GM21576 (cell line): ENCODE measurements at regions not wholly inside any gene's neighbourhood (a gene's known extent, or its start where the extent isn't known, plus 50 kb on each side); places are given as distances from the start of the nearest gene placed in this dataset.

Experiments
- ATAC-seq: cut with Tn5 transposase; IDR thresholded peaks from one replicate; pipeline ENCODE4 v1.9.1; 2021; ENCODE audit warnings: mild to moderate bottlenecking, moderate library complexity; ENCODE audit not compliant: unreplicated experiment

DNA sequence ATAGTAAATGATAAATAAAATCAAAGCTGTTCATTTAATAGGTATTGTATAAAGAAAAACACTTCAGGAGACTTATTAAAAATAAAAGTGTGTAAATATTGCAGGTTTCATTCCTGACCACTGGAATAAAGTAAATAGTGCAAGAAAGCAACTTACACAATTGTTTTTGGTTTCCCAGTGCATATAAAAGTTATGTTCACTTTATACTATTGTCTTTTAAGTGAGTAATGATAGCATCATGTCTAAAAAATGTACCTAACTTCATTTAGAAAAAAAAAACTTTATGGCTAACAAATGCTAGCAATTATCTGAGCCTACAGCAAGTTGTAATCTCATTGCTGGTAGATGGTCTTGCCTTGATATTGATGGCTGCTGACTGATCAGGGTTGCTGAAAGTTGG, 726.6 kb upstream of the POU3F2 start:
- no peak for ATAC-seq

DNA sequence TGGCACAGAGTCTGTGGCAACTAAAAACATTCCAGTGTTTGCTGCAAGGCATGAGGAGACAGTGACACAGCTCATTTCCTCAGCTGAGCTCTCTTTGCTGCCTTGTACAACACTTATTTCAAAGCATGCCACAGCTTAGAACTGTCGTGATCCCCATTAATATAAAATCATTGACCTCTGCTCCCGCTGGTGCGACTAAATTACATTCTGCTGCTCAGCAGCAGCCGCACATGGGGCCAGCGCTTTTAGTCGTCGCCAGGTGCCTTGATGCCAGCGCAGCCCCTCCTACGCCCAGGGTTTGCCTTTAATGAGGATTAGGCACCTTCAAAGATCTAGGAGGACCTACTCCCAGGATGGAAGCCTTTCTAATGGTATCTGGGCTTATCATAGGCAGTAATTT, 717.9 kb upstream of the POU3F2 start:
- ATAC-seq = no peak

DNA sequence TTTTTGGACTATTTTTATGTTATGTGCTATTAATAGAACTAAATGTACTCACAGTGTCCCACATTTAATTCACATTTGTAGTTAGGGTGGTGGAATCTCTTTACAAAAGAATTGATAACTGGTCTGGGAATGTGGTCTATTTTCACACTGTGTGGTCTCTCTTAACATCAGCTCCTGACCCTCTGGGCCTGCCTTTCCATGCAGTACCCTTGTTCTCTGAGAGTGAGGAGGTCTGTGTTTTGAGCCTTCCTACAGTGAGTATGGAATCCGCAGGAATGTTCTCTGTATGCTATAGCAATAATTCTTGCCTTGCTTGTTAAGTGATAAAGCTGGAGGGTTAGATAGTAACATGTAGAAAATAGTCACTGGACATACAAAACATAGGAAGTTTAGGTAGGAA, 717.3 kb upstream of the POU3F2 start:
- no peak for ATAC-seq

DNA sequence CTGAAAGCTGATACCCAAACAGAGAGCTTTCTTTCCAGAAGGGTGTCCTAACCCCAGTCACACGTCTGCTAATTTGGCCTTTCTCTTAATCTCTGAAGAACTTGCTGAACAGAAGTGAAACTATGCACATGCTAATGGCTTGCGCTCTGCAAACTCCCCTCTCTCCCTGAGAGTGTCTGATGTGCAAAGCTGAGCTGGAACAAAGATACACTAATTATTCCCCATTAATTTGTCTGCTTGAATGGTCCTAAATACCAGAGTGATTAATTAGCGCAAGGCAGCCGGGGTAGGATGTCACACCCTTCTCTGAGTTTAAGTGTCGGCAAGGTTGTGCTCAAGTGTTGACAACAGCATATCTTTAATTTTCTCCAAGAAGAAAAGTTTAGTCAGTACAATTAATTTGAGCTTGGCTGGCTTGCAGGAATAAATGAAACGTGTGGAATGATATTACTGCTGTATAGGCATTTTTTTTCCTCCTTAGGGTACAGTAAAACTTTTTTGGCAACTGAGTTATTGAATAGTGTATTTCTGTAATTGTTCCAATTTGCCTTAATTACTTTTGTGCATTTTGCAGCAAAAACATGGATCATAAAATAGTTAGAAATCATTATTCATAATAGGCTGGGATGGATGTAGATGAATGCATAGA, 715.9 kb upstream of the POU3F2 start:
- no peak for ATAC-seq

DNA sequence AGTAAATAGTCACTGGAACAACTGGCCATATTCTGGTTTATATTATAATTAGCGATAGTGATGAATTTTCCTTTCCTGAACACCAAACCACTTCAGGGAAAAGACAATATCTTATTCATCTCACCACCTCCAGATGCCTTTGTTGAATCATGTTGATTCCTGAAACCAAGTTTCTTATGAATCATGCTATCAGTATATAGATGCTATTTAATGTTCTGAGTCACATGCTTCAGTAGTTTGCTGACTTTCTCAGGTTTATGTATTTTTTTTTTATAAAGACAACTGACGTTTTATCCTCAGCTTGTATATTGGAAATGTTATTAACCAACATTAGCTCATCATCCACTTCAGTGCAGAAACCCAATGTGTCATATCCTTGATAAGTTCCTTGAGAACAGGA, 710.2 kb upstream of the POU3F2 start:
- no peak for ATAC-seq

DNA sequence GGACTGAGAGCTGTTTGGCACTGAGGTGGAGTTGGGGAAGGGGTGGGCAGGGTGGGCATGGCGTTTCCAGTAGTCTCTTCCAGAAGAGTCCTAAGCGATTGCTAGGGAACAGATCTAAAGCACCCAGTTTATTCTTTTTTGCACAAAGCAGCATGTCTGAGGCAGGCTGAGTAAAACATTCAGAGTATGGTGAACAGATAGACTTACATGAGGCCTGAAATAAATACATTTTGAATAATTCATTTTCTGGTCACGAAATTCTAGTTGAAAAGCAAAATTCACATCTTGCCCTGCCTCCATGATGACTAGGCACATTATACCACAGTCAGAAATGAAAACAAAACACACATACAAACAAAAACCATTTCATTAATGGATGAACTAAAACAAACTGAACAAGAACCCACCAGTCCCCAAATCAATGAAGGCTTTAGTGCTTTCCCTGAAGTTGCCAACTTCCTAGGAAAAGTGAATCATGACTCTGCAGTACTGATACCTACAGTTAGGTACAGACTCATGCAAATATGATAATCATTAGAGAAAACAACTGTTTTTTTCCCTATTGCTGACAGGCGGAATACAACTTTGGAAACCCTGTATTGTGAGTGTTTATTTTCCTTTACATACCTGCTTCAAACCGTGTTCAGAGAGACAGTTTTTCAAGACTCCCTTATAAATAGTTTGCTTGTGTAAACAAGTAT, 702.9 kb upstream of the POU3F2 start:
- no peak for ATAC-seq

DNA sequence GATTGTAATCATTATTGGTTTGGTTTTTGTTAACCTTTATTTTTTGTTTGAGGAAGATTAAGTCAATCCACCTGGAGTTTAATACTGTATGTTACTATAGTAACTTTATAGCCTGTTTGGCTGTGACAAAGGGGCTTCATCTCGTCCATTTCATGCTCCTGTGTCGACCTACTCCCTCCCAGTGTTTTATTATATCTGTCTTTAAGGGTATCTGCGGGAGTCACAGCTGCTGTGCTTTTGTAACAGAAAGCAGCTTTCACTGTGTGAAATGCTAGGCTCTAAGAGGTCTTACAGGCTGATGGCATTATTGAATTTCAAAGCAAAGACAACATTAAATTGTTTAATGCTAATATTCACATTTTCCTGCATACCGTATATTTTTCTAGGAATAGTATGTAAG, 698.0 kb upstream of the POU3F2 start:
- no peak for ATAC-seq

DNA sequence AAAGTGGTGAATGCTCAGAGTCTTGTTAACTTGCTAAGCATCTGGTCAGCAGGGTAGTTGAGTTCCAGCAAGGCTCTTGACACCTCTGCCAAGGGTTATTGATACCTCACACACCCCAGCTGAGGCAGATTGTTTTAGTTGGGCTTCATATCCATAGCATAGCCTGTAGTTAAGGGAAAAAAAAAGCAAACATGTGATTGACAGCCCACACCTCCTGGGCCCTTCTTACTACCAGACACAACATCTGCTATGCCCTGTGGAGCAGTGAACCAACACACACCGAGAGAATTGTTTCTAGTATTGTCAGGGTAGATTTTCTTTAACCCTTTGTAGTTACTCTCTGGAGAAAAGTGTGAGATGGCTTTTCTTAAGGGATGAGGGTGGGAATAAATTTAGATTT, 697.0 kb upstream of the POU3F2 start:
- no peak for ATAC-seq

DNA sequence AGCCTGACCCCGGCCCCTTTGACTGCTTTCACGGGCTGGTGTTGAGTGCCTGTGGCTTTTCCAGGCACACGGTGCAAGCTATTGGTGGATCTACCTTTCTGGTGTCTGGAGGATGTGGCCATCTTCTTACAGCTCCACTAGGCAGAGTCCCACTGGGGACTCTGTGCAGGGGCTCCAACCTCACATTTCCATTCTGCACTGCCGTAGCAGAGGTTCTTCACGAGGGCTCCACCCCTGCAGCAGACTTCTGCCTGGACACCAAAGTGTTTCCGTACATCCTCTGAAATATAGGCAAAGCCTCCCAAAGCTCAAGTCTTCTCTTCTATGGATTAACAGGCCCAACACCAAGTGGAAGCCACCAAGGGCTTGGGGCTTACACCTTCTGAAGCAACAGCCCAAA, 691.5 kb upstream of the POU3F2 start:
- no peak for ATAC-seq

DNA sequence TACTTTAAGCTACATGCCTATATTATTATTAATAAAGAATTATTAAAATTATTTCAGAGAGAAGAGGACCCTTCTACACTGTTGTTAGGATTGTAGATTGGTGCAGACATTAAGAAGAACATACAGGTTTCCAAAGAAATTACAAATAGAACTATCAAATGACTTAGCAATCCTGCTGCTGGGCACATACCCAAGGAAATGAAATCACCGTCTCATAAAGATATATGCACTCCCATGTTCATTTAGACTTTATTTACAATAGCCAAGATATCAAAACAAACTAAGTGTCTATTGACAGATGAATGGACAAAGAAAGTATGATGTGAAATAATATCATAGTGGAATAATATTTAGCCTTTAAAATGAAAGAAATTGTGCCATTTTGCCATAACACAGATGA, 687.7 kb upstream of the POU3F2 start:
- ATAC-seq = no peak

DNA sequence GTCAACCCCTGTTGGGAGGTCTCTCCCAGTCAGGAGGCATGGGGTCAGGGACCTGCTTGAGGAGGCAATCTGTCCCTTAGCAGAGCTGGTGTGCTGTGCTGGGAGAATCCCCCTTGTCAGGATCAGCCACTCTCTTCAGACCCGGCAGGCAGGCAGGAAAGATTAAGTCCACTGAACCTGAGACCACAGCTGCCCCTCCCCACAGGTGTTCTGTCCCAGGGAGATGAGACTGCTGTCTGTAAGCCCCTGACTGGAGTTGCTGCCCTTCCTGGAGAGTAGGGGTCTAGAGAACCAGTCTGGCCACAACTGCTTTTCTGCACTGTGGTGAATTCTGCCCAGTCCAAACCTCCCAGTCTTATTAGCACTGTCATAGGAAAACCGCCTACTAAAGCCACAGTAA, 677.8 kb upstream of the POU3F2 start:
- ATAC-seq = no peak

DNA sequence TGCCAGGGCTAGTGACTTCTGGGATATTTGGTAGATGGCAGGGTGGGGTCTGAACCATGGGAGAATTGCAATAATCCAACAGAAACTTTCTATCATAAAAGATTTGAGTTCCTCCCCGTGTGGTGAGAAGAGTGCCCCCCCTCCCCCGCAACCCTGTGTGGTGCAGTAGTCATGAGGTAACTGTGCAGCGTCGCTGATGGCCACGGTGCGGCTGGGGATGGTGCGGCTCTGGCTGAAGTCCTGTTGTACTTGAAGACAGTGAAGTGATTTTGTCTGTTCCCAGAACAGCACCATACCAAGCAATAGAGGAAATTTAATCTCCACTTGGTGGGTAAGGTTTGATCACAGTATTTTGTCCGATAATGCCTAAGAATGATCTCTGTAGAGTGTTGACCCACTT, 654.8 kb upstream of the POU3F2 start:
- ATAC-seq = no peak

DNA sequence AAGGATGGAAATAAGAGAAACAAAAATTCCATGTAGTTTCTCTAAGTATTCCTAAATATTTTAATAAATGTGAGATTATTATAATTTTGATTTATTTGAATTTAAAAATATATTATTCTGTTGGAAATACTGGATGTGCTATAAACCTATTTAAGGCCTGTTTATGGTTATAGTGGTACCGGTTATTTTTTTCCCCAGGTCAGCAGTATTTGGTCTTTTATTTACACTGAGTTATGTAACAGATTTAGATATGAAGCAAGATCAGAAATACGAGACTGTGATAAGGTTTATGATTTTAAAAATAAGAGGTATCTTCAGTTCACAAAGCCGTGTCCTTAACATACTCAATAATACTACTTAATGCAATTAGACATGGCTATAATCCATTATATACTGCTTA, 634.3 kb upstream of the POU3F2 start:
- no peak for ATAC-seq

DNA sequence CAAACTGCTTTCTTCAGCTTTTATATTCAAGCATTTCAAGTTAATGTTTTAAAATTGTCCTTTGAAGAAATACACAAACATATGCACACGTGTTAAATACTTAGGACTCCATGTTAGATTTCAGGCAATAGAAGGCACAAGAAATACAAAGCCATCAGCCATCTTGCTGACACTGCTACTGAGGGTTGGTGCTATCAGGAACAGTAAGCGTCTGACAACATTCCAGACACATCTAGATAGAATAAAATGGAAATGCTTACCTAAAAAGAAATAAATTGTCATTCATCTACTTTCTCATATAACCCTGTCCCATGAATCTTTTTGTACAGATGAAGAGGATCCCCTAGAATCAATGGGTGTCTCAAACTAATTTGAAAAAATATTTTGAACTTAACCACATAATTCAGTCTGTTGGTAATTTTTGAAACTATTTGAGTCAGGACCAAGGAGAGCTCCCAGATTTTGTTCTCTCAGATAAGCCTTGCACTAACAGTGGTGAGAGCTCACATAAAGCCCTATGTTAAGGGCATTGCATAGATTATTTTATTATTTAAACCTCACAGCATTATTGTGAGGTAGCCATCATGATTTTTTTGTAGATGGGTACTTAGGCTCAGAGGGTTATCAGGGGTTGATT, 631.1 kb upstream of the POU3F2 start:
- ATAC-seq = no peak

DNA sequence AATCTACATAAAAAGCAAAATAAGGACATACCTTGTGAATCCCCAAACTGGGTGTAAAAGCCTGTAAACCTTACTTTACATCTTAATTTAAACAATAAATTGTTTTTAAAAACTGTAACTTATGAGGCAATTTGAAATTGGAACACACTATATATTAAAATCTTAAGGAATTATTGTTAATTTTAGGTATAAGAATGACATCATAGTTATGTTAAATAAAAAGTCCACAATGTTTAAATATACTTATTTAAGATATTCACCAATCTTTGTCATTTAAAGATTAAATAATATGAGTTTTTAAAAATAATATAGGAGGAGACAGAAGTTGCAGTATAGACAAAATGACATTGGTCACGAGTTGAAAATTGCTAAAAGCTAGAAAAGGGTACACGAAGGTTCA, 621.9 kb upstream of the POU3F2 start:
- ATAC-seq = no peak

DNA sequence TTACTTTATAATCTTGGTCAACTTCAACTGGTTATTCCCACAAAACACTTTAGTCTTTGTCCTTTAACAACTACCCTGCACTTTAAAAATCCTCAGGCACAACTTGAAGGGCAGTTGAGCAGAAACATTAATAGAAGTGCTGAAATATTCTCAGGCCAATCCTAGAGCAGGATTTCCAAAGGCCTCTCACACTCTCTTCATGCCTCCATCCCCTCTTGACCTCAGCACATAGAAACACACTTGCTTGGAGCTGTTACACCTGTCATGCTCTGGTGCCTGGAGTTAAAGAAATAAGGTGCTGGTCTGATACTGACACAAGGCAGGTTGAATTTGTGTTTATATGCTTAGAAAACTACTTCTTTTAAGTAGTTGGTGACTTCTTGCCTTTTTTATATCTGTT, 618.8 kb upstream of the POU3F2 start:
- ATAC-seq = no peak

DNA sequence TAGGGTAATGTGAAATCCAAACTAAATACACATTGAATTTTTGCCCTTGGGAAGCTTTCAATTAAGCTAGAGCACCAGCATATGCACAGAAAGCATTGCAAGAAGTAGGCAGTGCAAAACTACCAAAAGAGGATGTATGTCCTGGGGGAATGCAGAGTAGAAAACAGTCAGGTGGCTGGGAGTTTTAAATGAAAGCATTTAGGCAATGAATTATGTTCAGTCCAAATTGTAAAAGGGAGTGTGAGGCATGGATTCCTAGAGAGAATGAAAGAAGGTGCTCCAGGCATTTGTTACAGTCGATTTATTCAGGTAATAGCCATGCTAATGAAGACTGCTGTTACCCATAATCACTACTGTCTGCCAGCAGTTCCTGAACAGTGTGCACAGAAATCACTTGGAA, 604.1 kb upstream of the POU3F2 start:
- ATAC-seq = no peak

DNA sequence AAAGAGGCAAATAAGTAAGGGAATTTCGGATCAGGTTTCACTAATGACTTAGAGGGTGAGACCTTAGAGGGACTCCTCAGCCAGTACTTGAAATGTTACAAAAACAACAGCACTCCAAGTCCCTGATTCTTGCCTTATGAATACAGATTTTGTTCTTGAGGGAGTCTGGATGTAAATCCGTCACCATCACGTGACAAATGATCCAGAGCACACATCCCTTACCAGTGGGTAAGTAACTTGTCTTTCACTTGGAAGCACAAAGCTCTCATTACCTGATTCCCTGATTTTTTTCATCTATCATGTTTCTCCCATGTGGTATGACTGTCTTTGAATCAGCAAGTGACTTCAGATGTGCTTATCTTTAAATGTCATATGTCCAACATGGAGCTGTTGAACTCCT, 595.3 kb upstream of the POU3F2 start:
- ATAC-seq = no peak

DNA sequence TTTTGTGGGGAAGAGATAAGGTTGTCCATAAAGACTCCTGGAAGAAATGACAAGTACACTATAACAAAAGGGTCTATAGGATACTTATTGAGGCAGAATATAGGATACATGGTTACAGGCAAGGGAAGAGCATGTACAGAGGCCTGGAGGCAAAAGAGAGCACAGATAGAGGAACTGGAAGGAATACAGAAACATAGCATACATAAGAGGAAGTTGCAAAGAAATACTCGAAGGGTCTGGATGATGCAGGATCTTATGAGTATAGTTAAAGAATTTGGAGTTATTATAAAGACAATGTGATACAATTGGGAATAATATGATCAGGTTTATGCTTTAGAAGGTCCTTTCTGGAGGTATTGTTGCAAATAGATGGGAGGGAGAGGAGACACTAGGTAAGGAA, 592.7 kb upstream of the POU3F2 start:
- ATAC-seq = no peak

DNA sequence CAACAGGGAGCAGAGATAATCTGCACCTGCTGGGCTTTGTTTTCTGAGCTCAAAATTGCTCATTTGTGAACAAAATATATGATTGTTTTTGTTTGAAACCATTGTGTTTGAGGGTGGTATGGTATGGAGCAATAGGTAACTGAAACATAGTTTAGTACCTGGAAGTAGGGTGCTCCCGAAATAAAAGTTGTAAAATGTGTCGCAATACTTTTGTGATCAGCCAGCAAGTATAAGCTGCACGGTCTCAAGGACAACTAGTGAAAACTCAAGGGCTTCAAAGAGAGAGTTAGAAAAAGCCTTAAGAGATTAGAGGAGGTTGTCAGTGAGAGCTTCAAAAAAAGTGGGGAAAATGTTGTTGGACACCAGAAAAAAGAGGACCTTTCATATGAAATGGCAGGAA, 579.8 kb upstream of the POU3F2 start:
- ATAC-seq = no peak

DNA sequence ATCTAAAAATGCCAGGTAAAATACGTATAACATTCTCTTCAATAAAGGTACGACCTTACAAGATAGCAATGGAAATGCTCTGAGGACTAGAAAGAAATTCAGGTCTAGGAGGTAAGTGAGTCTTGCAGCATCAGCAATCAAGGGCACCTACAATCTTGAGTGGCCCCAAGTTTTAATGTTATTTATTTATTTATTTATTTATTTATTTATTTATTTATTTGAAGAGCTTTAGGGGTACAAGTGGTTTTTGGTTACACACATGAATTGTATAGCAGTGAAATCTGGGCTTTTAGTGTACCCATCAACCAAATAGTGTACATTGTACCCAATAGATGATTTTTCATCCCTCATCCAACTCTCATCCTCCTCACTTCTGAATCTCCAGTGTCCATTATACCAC, 574.0 kb upstream of the POU3F2 start:
- ATAC-seq = no peak

DNA sequence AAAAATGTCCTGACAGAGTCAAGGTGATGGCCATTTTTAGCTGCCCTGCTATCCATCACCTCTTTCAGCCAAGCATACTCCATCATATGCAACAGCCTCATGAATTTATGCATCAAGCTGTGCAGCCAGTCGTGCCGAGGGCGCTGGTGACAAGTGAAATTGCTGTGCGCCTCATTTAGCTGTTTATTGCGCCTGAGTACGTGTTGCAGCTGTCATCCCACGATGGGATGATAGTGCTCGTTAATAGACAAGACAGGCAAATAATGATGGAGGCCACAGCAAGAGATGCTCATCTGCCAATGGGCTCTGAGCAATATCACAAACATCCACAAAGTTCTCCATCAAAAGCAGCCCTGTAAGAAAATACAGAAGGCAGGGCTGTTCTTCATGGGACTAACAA, 562.3 kb upstream of the POU3F2 start:
- ATAC-seq = no peak

DNA sequence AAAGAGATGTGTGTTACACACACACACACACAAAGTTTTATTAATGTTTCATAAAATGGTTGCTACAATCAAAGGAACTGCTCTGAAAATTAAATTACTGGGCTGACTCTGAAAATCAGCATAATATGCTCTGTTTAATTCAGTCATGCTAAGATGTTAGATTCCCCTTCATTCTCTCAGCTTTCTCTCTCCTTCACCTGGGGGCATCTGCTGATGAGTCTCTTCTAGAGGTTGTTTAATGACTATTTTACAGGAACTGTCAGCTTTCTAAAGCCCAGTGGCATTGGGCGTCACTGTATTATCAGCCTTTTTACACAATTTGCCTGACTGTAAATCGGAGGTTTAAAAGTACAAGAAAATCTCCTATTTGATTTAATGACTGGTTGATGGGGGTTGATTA, 559.7 kb upstream of the POU3F2 start:
- no peak for ATAC-seq
